Parathyroid adenoma (tissue), 2 donors: ENCODE measurements at regions not wholly inside any gene's neighbourhood (a gene's known extent, or its start where the extent isn't known, plus 50 kb on each side); places are given as distances from the start of the nearest gene placed in this dataset.

Experiments used
- H2AFZ ChIP-seq: fragments of 300-600 bp; sonication (generic); one replicate; pipeline ENCODE4 v1.7.0; 2017; ENCODE audit warnings: antibody characterized with exemption, mild to moderate bottlenecking
- H3K27ac ChIP-seq: fragments of 300-600 bp; sonication (generic); one replicate; pipeline ENCODE4 v1.7.0; 2017
- H3K27me3 ChIP-seq: fragments of 300-600 bp; sonication (generic); one replicate; pipeline ENCODE4 v1.7.0; 2017; ENCODE audit warnings: low read length; ENCODE audit not compliant: control insufficient read depth, insufficient read depth
- H3K36me3 ChIP-seq: fragments of 300-600 bp; sonication (generic); one replicate; pipeline ENCODE4 v1.7.0; 2017; ENCODE audit warnings: low read length; ENCODE audit not compliant: control insufficient read depth, insufficient read depth
- H3K4me1 ChIP-seq: fragments of 300-600 bp; sonication (generic); one replicate; pipeline ENCODE4 v1.7.0; 2017; ENCODE audit warnings: control low read depth
- H3K4me2 ChIP-seq: fragments of 300-600 bp; sonication (generic); one replicate; pipeline ENCODE4 v1.7.0; 2017; ENCODE audit warnings: low read length
- H3K4me3 ChIP-seq: fragments of 300-600 bp; sonication (generic); one replicate; pipeline ENCODE4 v1.7.0; 2017; ENCODE audit warnings: low read depth, low read length
- H3K79me2 ChIP-seq: fragments of 300-600 bp; sonication (generic); one replicate; pipeline ENCODE4 v1.7.0; 2017; ENCODE audit warnings: control low read depth
- H3K9ac ChIP-seq: fragments of 300-600 bp; sonication (generic); one replicate; pipeline ENCODE4 v1.7.0; 2017; ENCODE audit warnings: mild to moderate bottlenecking
- H3K9me3 ChIP-seq: fragments of 300-600 bp; sonication (generic); one replicate; pipeline ENCODE4 v1.7.0; 2017; ENCODE audit warnings: low read length; ENCODE audit not compliant: control insufficient read depth
- CTCF ChIP-seq: fragments of 300-600 bp; sonication (generic); IDR thresholded peaks from one replicate; pipeline ENCODE4 v1.7.0; 2017; ENCODE audit warnings: antibody characterized with exemption, mild to moderate bottlenecking
- donor health status: primary hyperparathyroidism.

- peaks cover 30% of the 10 kb centered on the region for H3K4me1 ChIP-seq
- H3K27me3 ChIP-seq: no peaks in the 10 kb centered on the region
- TF ChIP-seq CTCF: no peak
- no peaks in the 10 kb centered on the region for H3K79me2 ChIP-seq
- no peaks in the 10 kb centered on the region for H3K36me3 ChIP-seq
- no peaks in the 10 kb centered on the region for H3K9me3 ChIP-seq
- H3K27ac ChIP-seq: no peak overlapping the region
- no peak overlapping the region for H3K4me3 ChIP-seq
- H2AFZ ChIP-seq: no peak overlapping the region
- H3K4me2 ChIP-seq: no peak overlapping the region
- H3K9ac ChIP-seq: no peak overlapping the region
Measured at GRCh38 chr5:138645778-138646575, 70.8 kb upstream of the HSPA9 start.

- Histone ChIP-seq H3K4me3 (no peak overlapping the region), H3K27me3 (no peaks in the 10 kb centered on the region), H3K27ac (no peak overlapping the region), H2AFZ (no peak overlapping the region), H3K4me2 (no peak overlapping the region), H3K9me3 (no peaks in the 10 kb centered on the region), H3K9ac (no peak overlapping the region), H3K4me1 (peaks cover 15% of the 10 kb centered on the region), H3K79me2 (no peaks in the 10 kb centered on the region), H3K36me3 (no peaks in the 10 kb centered on the region)
- no peak for TF ChIP-seq CTCF
Measured at GRCh38 chr5:138643040-138643791, 68.0 kb upstream of the HSPA9 start.

- Histone ChIP-seq H3K4me1 (peaks cover 9% of the 10 kb centered on the region), H3K27me3 (no peaks in the 10 kb centered on the region), H3K36me3 (no peaks in the 10 kb centered on the region), H3K27ac (no peak overlapping the region), H3K4me2 (no peak overlapping the region), H3K9ac (no peak overlapping the region), H3K79me2 (no peaks in the 10 kb centered on the region), H3K9me3 (no peaks in the 10 kb centered on the region), H2AFZ (no peak overlapping the region), H3K4me3 (no peak overlapping the region)
- TF ChIP-seq CTCF: peak; percentile 69
Measured at GRCh38 chr5:138641547-138642298, 66.5 kb upstream of the HSPA9 start.

GRCh38 chr5:138640646-138641254, 65.5 kb upstream of the HSPA9 start:
- Histone ChIP-seq H2AFZ (no peak overlapping the region), H3K9ac (no peak overlapping the region), H3K79me2 (no peaks in the 10 kb centered on the region), H3K4me2 (no peak overlapping the region), H3K9me3 (no peaks in the 10 kb centered on the region), H3K36me3 (no peaks in the 10 kb centered on the region), H3K27me3 (no peaks in the 10 kb centered on the region), H3K4me1 (peaks cover 9% of the 10 kb centered on the region), H3K4me3 (no peak overlapping the region), H3K27ac (no peak overlapping the region)
- TF ChIP-seq CTCF: no peak
